HEK293T (cell line): ENCODE measurements at regions not wholly inside any gene's neighbourhood (a gene's known extent, or its start where the extent isn't known, plus 50 kb on each side); places are given as distances from the start of the nearest gene placed in this dataset.

Experiments used
- CTCF ChIA-PET: fragments of 350-600 bp; formaldehyde crosslinking; extraction: SDS; loops from one replicate; lab custom pipeline; 2021; ENCODE audit warnings: antibody characterized with exemption, inconsistent platforms; lab: Yijun Ruan, JAX
- POLR2A ChIA-PET: fragments of 350-600 bp; formaldehyde crosslinking; extraction: SDS; loops from one replicate; lab custom pipeline; 2020; ENCODE audit warnings: antibody characterized with exemption, inconsistent platforms; lab: Yijun Ruan, JAX
- DNase-seq: peaks from one replicate; pipeline ENCODE4 v3.0.0; 2012; ENCODE audit warnings: mixed read lengths; ENCODE audit errors: extremely low spot score
- ARNT ChIP-seq: fragments of 450-650 bp; IDR thresholded peaks from 2 replicates; pipeline ENCODE4 v1.6.1; 2017; ENCODE audit warnings: mild to moderate bottlenecking
- BHLHE40 ChIP-seq: fragments of 450-650 bp; IDR thresholded peaks from 2 replicates; pipeline ENCODE4 v1.6.1; 2016; ENCODE audit warnings: mild to moderate bottlenecking, moderate library complexity, borderline replicate concordance
- CTBP1 ChIP-seq: fragments of 450-650 bp; IDR thresholded peaks from 2 replicates; pipeline ENCODE4 v1.6.1; 2016; ENCODE audit warnings: borderline replicate concordance
- ELF4 ChIP-seq: fragments of 450-650 bp; IDR thresholded peaks from 2 replicates; pipeline ENCODE4 v1.6.1; 2017; ENCODE audit warnings: antibody characterized with exemption
- FOXA1 ChIP-seq: fragments of 450-650 bp; IDR thresholded peaks from 2 replicates; pipeline ENCODE4 v1.6.1; 2016; ENCODE audit warnings: mild to moderate bottlenecking
- FOXK2 ChIP-seq: fragments of 450-650 bp; IDR thresholded peaks from 2 replicates; pipeline ENCODE4 v1.6.1; 2016; ENCODE audit warnings: mild to moderate bottlenecking
- FOXM1 ChIP-seq: fragments of 450-650 bp; IDR thresholded peaks from 2 replicates; pipeline ENCODE4 v1.6.1; 2017; ENCODE audit warnings: mild to moderate bottlenecking, borderline replicate concordance
- HDGF ChIP-seq: fragments of 450-650 bp; IDR thresholded peaks from 2 replicates; pipeline ENCODE4 v1.6.1; 2017; ENCODE audit warnings: antibody characterized with exemption, borderline replicate concordance
- L3MBTL2 ChIP-seq: fragments of 450-650 bp; conservative IDR thresholded peaks from 2 replicates; pipeline ENCODE4 v1.6.1; 2016; ENCODE audit warnings: mild to moderate bottlenecking
- LEF1 ChIP-seq: fragments of 450-650 bp; IDR thresholded peaks from 2 replicates; pipeline ENCODE4 v1.6.1; 2017; ENCODE audit warnings: mild to moderate bottlenecking, borderline replicate concordance
- NFRKB ChIP-seq: fragments of 450-650 bp; IDR thresholded peaks from 2 replicates; pipeline ENCODE4 v1.6.1; 2016; ENCODE audit warnings: mild to moderate bottlenecking, moderate library complexity
- SP1 ChIP-seq: fragments of 450-650 bp; IDR thresholded peaks from 2 replicates; pipeline ENCODE4 v1.6.1; 2017
- SUZ12 ChIP-seq: fragments of 450-650 bp; IDR thresholded peaks from 2 replicates; pipeline ENCODE4 v1.6.1; 2016; ENCODE audit warnings: mild to moderate bottlenecking
- TARDBP ChIP-seq: fragments of 450-650 bp; IDR thresholded peaks from 2 replicates; pipeline ENCODE4 v1.6.1; 2016
- ZNF384 ChIP-seq: fragments of 450-650 bp; IDR thresholded peaks from 2 replicates; pipeline ENCODE4 v1.6.1; 2016
- TF ChIP-seq, protein P1 (sequence below): fragments of 450-650 bp; IDR thresholded peaks from 2 replicates; pipeline ENCODE4 v1.6.1; 2016

- POLR2A ChIA-PET = no interaction called here
- TF ChIP-seq NFRKB (no peak), CTBP1 (no peak), ELF4 (no peak), FOXA1 (no peak), SUZ12 (no peak), BHLHE40 (no peak), FOXK2 (no peak), ZNF384 (no peak)
- TF ChIP-seq, protein P1, sequence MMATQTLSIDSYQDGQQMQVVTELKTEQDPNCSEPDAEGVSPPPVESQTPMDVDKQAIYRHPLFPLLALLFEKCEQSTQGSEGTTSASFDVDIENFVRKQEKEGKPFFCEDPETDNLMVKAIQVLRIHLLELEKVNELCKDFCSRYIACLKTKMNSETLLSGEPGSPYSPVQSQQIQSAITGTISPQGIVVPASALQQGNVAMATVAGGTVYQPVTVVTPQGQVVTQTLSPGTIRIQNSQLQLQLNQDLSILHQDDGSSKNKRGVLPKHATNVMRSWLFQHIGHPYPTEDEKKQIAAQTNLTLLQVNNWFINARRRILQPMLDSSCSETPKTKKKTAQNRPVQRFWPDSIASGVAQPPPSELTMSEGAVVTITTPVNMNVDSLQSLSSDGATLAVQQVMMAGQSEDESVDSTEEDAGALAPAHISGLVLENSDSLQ = no peak
Measured at GRCh38 chr1:91141858-91142257, 120.0 kb upstream of the ZNF644 start.

GRCh38 chr1:91138959-91139358 lies 117.1 kb upstream of the ZNF644 start:
- CTCF ChIA-PET = no interaction called here
- DNase-seq = no peak
- POLR2A ChIA-PET = no interaction called here
- TF ChIP-seq, protein P1 = no peak
- TF ChIP-seq NFRKB = no peak
- TF ChIP-seq LEF1 = no peak
- TF ChIP-seq SUZ12 = no peak
- no peak for TF ChIP-seq CTBP1
- TF ChIP-seq BHLHE40 = no peak
- no peak for TF ChIP-seq TARDBP
- no peak for TF ChIP-seq ELF4
- TF ChIP-seq FOXM1 = no peak

More at GRCh38 chr1:91141858-91142257, 120.0 kb upstream of the ZNF644 start:
- CTCF ChIA-PET = no interaction called here
- no peak for DNase-seq

- ChIA-PET CTCF (no interaction called here), POLR2A (no interaction called here)
- TF ChIP-seq SUZ12 (no peak), L3MBTL2 (no peak), FOXK2 (no peak), LEF1 (no peak), ELF4 (no peak), TARDBP (no peak), ARNT (no peak), FOXM1 (no peak), FOXA1 (no peak), SP1 (no peak), HDGF (no peak), ZNF384 (no peak), CTBP1 (no peak), NFRKB (no peak), BHLHE40 (no peak)
- TF ChIP-seq, protein P1 = no peak
- DNase-seq = no peak
Measured at GRCh38 chr1:91137173-91137852, 115.5 kb upstream of the ZNF644 start.

DNA sequence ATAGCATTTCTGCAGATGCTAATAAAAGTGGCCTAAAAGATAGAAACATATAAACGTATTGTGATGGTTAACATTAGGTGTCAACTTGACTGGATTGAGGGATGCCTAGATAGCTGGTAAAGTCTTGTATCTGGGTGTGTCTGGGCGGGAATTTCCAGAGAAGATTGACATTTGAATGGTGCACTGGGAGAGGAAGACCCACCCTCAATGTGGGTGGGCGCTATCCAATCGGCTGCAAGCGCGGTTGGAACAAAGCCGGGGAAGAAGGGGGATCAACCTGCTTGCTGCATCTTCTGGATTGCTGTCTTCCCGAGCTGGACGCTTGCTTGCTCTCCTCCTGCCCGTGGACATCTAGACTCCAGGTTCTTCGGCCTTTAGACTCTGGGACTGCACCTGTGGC lies 114.0 kb upstream of the ZNF644 start:
- ChIA-PET POLR2A (no interaction called here), CTCF (no interaction called here)
- DNase-seq = no peak
- TF ChIP-seq CTBP1 = no peak
- no peak for TF ChIP-seq ARNT
- TF ChIP-seq BHLHE40 = no peak
- TF ChIP-seq TARDBP = no peak
- TF ChIP-seq HDGF = no peak
- no peak for TF ChIP-seq L3MBTL2
- no peak for TF ChIP-seq SP1
- TF ChIP-seq FOXM1 = no peak
- TF ChIP-seq, protein P1 = no peak
- TF ChIP-seq LEF1 = no peak
- TF ChIP-seq NFRKB = no peak

DNA sequence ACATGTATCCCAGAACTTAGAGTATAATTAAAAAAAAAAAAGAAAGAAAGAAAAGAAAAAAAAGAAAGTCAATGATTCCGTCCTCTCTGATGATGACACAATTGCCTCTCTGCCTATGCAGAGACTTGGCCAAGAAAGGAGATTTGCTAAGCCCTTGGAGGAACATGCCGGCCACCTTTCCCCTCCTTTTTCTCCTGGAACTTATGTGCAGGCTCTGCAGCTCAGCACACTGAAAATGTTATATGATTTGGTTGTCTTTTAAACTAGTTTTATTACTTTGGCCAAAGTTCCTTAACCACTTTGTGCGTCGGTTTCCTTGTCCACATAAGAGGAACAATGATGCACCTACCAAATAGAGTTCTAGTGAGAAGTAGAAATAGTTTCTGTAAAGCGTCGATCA lies 111.4 kb upstream of the ZNF644 start:
- ChIA-PET CTCF (no interaction called here), POLR2A (no interaction called here)
- TF ChIP-seq BHLHE40 (no peak), NFRKB (no peak), FOXA1 (no peak), CTBP1 (no peak), L3MBTL2 (no peak), FOXM1 (no peak), ZNF384 (no peak), SP1 (no peak), FOXK2 (no peak), TARDBP (no peak), LEF1 (no peak), ELF4 (no peak), SUZ12 (no peak), ARNT (no peak), HDGF (no peak)
- TF ChIP-seq, protein P1 = no peak
- DNase-seq = no peak
